ENCODE measurements at regions not wholly inside any gene's neighbourhood (a gene's known extent, or its start where the extent isn't known, plus 50 kb on each side); places are given as distances from the start of the nearest gene placed in this dataset.

- TF ChIP-seq CTCF (IDR thresholded peaks at IDR 0.05; ENCODE audit: low read depth, low read length, poor library complexity, severe bottlenecking) = no peak
- no peak for TF ChIP-seq EZH2phosphoT487 (IDR thresholded peaks at IDR 0.05; ENCODE audit: borderline replicate concordance, low read length)
Observed at GRCh38 chr2:120546048-120546864, 189.4 kb upstream of the GLI2 start.
